Uterus (tissue), 2 donors: ENCODE measurements at regions not wholly inside any gene's neighbourhood (a gene's known extent, or its start where the extent isn't known, plus 50 kb on each side); places are given as distances from the start of the nearest gene placed in this dataset.

Experiments
- POLR2A ChIP-seq, 2 donors: fragments of 450-650 bp; IDR thresholded peaks; one replicate each; pipeline ENCODE4 v1.6.1; 2016; ENCODE audit warnings: antibody characterized with exemption in 2 of 2, mild to moderate bottlenecking in 1 of 2, moderate library complexity in 1 of 2
- TF ChIP-seq, protein P1 (sequence below), 4 experiments: fragments of 200-600 bp in 2 of 4; fragments of 450-650 bp in 2 of 4; sonication (generic) in 2 of 4; IDR thresholded peaks; one replicate each; pipeline ENCODE4 v1.5.1; 2016 to 2019; ENCODE audit warnings: antibody characterized with exemption in 4 of 4, mild to moderate bottlenecking in 2 of 4, moderate library complexity in 1 of 4

GRCh38 chr2:6392966-6393365 is 472.7 kb downstream of the CMPK2 start:
- TF ChIP-seq, protein P1, sequence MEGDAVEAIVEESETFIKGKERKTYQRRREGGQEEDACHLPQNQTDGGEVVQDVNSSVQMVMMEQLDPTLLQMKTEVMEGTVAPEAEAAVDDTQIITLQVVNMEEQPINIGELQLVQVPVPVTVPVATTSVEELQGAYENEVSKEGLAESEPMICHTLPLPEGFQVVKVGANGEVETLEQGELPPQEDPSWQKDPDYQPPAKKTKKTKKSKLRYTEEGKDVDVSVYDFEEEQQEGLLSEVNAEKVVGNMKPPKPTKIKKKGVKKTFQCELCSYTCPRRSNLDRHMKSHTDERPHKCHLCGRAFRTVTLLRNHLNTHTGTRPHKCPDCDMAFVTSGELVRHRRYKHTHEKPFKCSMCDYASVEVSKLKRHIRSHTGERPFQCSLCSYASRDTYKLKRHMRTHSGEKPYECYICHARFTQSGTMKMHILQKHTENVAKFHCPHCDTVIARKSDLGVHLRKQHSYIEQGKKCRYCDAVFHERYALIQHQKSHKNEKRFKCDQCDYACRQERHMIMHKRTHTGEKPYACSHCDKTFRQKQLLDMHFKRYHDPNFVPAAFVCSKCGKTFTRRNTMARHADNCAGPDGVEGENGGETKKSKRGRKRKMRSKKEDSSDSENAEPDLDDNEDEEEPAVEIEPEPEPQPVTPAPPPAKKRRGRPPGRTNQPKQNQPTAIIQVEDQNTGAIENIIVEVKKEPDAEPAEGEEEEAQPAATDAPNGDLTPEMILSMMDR (IDR thresholded peaks at IDR 0.05), result no peak
- no peak for TF ChIP-seq POLR2A (IDR thresholded peaks at IDR 0.05)
